HG02885 (cell line): ENCODE measurements at regions not wholly inside any gene's neighbourhood (a gene's known extent, or its start where the extent isn't known, plus 50 kb on each side); places are given as distances from the start of the nearest gene placed in this dataset.

Experiments
- ATAC-seq: cut with Tn5 transposase; IDR thresholded peaks from one replicate; pipeline ENCODE4 v1.9.1; 2021; ENCODE audit warnings: mild to moderate bottlenecking; ENCODE audit not compliant: unreplicated experiment, poor library complexity

DNA sequence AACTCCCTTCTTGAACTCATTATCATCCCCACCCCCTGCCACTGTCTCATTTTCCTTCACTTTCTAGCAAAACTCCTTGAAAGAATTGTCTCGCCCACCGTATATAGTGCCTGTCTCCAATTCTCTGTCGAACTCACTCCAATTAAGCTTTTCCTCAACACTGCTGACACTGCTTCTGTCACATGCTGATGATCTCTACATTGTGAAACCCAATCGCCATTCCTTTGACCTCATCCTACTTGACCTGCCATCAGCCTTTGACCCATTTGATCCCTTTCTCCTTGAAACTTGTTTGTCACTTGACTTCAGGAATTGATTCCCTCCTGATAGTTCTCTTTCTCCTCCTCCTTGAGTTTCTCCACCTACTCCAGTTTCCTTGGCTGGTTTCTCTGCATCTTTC is 54.8 kb downstream of the CCDC71L start:
- no peak for ATAC-seq

DNA sequence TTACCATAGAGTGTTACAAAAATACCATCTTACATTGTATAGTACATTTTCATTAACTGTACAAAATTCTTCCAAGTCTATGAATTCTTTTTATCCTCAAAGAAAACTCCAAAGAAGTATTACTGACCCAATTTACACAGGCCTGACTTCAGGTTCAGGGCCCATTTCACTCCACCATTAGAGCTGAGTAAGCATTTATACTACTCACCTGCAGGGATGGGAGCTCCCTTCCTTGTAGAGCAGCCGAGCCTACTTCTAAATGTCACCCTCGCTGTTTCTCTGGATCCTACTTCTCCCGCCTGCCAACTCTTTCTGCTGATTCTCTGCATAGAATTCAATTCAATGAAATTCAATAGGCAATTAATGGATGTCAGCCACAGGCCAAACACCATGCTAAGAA is 56.0 kb downstream of the CCDC71L start:
- no peak for ATAC-seq

DNA sequence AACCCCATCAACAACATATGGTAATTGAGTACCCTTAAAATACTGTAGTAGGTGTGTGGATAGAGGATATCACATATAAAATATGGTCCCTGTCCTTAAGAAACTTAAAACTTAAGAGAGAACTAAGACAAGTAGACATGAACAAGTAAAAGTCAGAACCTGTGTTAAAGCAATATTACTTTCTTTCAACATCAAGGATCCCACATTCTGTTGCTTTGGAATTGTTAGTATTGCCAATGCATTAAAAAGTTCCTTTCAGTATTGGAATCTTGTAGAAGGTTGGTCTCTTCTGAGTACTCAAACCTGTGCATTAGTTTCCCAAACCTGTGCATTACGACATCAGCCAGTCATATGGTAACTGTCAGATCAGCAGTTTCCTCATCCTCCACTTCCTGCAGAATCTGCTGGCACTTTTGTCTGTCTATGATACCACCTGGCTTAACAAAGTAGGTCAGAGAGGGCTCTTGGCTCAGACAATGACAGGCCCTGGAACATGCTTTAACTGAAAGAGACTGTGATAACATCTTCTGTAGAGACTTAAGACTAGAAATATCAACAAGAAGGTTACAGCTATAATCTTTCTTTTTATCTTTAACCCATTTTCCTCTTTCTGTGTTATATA is 56.5 kb downstream of the CCDC71L start:
- no peak for ATAC-seq

DNA sequence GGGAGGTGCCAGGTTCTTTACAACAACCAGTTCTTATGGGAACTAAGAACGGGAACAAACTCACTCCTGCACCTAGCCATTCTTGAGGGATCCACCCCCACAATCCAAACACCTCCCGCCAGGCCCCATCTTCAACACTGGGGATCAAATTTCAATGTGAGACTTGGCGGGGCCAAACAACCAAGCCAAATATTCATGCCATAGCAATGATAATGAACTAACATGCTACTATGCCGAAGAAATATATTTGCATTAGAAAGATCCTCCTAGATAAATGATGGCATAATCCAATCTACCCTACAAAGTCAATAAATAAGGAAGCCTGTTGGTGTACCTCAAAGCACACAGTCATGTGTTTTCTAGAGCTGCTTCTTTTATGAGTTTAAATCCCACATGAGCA is 57.6 kb downstream of the CCDC71L start:
- ATAC-seq: no peak

DNA sequence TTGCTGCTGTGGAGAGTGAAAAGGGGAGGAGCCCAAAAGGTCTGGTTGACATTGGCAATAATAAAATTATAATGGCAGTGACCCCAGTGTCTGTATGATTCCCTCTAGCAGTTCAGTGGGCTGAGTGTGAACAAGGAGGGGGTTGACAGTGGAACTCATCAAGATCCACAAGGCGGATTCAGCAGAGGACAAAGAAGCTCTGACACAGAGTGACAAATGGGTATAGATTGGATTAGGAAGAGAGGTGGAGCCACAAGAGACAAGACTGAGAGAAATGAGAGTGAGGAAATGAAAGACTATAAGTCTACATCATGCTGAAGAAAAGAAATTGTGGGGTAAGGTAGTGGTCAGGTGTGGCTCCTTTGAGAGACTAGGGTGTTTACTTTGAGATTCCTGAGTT is 58.9 kb downstream of the CCDC71L start:
- ATAC-seq: no peak

DNA sequence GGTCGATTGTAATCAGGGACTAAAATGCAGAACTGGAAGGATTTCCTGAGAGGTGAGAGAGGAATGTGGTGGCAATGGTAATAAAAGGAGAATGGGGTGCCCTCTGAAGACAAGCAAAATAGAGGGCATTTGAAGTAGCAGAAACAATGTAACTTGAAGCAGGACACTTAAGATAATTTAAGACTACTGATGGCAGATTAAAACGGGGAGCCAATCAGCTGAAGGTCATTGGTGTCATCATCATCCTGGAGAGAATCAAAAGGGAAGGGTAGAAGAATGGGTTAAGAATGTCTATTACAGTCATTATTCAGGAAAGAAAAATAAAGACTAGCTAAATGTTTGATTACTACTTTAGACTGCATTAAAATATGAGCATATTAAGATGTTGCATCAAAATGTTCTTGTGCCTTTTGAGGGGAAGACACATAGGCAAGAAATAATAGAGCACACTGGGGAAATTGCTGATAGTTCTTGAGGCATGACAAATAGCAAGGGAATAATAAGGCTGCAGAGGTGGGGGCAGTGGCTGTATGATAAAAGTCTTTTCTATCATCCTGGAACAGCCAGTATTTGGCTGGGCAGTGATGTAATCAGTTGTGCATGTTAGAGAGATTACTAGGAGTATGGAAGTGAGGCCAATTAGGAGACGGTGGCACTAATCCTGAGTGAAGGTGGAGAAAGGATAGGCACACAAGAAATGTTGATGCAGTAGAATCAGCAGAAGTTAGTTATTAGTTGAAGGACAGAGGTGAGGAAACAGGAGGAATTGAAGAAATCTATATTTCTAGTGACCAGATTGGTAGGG is 60.2 kb downstream of the CCDC71L start:
- ATAC-seq: no peak

DNA sequence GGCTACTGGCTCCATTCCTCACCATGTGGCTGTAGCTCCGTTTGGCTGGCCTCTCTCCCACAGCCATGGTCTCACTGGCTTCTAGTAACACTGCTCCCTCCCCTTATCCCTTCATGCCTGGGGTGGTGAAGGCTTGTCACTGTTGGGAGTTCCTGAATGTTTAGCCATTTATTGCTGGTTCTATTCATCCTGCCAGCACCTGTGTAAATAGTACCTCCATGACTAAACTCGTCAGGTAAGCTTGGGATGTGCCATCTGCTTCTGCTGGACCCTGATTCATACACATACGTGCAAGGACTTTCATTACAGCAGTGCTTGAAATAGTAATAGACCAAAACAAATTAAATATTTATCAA is 61.6 kb downstream of the CCDC71L start:
- ATAC-seq: no peak

DNA sequence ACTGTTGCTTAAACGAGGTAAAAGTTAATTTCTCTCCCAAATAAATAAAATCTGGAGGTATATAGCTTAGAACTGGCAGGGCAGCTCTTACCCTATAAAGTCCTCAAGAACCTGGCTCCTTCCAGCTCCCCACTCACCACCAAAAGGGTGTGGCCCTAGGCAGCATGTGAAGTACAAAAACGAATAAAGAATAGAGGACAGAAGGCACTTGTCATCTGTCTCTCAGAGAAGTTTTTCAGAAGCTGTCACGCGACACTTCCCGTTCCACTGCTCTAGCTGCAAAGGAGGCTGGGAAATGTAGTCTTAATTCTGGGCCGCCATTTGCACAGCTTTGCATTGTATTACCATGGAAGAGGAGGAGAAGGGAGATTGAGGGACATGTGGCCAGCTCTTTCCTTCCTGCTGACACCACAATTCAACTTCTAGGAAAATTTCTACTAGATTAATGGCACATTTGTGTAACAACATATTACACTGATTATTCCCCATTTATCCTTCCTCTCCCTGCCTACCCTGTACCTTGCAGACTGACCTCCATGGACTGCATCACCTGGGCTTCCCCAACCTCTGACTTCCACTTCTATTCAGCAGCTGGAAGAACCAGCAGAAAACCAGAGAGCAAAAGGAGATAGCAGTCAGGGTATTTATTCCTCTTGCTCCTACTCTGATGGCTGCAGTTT is 62.2 kb downstream of the CCDC71L start:
- peak; percentile 100 for ATAC-seq

DNA sequence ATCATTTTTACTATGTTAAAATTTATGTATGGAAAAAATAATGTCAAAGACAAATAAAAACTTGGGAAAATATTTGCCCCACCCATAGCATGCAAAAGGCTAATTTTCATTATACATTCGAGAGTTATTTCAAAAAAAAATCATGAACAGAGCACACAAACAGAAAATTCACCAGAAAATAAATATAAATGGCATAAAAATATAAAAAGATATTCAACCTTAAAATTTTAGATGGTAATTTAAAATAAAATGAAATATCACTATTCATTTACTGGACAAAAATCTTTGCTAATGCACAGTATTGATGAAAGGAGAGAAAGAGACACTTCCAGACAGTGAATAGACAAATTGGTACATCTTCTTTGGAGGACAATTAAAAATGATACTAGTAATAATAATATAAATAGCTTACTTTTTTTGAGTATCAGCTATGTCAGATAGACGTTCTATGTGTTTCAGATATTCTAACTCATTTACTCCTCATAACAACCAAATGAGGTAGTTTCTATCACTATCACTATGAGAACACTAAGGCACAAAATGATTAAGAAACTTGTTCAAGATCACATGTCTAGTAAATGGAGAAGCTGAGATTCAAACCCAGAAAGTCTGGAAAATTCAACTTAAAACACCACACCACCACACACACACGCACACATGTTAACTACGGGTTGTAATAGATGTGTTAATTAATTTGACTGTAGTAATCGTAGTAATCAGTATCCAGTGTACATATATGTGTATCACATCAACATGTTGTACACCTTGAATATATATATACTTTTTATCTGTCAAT is 63.0 kb downstream of the CCDC71L start:
- no peak for ATAC-seq

DNA sequence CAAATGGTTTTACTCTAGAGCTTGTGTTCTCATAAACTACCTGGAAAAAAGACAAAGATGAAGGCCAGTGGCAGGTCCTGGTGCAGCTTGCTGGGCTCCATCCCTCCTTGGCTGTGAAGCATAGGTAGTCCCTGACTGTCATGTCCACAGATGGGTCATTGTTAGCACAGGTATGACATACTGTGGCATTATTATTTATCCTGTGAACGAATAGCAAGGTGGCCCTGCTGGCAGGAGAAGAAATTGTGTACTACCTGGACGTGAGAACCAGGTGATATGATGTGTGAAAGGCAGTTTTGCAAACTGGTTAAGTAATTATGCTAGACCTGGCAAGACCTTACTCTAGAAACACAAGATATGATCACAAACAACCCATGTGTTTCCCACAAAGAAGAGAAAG is 63.9 kb downstream of the CCDC71L start:
- no peak for ATAC-seq

DNA sequence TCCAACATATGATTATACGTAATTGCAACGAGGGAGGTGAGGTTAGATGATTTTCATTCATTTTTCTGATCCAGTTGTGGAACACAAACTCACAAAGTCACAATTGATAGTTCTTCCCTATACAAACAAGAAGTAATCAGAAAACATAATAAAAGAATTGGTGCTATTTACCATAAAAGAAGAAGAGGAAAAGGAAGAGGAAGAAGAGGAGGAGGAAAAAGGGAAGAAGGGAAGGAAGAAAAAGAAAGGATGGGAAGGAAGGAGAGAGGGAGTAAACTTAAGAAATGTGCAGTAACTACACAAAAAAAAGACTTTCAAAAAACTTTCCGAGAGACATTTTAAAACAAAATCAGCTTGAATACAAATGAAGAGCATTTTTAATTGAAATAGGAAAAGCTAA is 65.0 kb downstream of the CCDC71L start:
- no peak for ATAC-seq

DNA sequence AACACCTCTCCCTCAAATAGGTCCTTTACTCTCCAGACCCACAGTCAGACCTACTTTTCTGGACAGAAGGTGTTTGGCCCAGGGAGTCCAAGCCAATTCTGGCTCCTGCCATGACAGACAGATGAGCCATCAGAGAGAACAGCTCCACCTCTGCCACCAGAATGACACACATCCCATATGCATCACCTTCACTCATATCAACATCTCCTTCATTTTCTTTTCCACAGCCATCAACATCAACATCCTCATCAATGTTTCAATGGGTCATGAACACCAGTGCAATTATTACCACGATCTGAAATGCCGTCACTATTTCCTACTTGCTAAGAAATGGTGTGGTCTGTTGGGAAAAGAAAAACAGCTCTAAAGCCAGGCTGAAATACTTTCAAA is 67.9 kb downstream of the CCDC71L start:
- no peak for ATAC-seq

DNA sequence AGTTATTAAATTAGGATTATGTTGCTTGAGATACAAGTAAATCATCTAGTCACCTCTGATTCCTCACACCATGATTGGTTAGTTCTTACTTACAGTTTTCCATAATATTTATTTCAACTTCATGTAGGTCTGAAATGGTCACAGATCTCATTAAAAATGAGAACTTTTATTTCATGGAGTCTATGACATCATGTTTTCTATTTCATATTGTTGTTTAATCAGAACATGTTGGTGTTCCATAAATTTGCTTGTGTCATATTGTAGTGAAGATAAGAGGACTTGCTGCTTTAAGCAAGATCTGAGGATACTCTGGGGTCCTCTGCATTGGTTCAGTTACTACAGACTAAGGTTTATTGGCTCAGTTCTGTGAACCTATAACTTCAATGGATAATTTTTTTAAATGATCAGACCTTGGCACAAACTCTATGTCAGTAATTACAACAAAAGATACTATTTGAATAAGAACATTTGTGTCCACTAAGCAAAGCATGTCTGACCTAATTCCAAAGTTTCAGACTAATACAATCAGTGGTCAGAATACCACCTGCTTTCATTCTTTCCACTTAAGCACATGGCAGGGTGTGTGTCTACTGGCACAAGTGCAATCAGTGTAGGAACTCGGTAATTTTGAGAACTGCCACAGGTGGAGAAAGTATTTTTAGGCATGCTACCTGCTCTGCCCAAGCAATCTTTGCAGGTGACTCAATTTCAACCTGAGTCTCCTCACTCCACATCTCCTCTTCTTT is 68.5 kb downstream of the CCDC71L start:
- ATAC-seq: no peak

DNA sequence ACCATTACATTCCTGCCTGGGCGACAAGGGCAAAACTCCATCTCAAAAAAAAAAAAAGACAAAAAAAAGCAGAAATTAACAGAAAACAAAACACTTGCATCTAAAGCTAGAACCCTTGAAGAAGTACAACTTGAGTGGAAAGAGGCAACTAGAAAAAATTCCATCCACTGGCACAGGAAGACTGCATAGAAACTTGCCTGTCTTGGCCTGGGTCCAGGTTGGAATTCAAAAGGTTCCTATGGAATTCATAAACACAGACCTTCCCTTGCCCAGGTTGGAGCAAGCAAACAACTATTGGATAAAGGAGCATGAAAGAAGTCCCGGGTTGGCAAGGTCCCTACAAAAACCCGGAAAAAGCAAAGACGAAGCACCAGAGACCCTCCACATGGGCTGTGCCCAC is 69.8 kb downstream of the CCDC71L start:
- ATAC-seq: no peak

DNA sequence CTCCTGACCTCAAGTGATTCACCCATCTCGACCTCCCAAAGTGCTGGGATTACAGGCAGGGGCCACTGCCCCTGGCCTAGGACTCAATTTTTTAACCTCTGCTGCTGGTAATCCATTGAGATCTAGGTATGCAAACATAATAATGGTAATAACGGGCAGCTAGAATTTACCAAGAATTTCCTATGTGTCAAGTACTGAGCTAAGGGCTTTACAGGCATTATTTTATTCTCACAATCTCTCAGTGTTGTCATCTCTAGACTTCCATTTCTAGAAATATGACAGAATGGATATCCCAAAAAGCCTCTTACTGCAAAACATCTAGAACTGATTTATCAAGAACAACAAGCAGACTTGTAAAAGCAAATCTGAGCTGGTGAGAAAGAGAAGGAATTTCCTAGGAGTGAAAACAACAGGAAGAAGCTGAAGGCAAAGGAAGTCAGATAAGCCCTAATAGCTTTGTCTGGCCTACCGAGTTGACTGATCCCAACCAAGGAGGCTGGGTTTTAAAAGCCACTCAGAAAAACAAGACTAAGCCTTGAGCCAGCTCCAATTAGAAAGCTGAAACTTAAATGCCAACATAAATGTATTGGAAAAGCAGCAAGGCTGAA is 70.6 kb downstream of the CCDC71L start:
- ATAC-seq: no peak

DNA sequence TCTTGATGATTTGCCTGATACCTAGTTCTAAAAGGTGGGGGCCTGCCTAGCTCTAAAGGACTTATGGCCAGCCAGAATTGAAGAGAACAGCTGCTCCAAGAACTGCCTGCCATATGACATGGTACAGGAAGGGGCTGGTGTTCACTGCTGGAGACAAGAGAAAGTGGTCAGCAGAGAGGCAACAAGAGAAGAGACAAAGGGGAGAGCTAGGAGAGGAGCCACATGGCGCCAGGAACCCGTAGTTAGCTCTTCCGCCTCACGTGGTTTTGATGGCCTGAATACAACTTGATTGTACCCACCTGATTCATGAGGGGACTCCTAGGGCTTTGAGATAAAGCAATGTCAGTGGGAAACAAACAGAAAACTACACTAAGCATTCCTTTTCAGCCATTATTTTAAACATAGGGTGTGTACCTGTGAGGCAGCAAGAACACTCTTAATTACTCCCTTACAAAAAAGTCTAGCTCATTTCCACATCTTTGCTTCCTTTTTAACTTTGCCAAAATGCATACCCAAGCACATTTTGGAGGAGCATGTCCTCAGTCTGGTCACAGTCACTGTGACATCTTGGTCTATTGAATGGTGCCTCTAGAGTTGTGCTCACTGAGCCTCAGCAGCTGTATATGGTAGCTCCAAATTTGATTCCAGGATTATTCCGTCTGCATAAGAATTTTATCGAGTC is 71.6 kb downstream of the CCDC71L start:
- ATAC-seq: no peak

DNA sequence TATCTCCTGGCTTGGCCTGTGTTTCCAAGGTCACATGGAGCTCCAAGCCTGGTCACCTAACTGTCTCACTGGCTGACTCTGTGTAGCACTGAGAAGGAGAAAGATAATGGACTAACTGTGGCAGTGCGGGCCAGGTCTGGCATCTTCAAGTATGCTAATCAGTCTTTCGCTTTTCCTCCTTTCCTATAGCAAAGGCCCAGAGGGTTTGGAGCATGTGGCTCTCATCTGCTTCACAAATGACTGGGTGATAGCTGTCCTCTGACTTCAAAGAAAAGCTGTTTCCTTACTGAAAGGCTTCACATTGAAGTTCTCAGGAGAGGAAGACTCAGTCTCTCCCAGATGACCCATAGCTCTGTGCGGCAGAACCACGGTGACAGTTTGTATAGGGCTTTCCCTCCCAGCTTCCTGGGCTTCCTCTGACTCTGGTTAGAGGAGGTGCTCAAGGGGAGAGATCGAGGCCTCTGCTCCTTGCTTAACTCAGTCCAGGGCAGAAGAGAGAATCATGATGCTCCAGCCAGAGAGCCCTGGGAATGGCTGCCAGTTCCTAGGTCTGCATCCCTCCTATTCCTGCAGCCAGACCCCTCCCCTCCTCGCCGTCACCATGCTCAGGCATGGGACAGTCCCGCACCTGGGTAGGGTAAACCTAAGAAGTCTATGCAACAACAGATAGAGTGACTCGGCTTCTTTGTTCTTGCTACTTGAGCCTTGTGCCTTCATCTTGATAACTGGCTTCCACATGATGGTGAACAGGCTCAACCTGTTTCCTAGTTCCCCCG is 72.3 kb downstream of the CCDC71L start:
- no peak for ATAC-seq

DNA sequence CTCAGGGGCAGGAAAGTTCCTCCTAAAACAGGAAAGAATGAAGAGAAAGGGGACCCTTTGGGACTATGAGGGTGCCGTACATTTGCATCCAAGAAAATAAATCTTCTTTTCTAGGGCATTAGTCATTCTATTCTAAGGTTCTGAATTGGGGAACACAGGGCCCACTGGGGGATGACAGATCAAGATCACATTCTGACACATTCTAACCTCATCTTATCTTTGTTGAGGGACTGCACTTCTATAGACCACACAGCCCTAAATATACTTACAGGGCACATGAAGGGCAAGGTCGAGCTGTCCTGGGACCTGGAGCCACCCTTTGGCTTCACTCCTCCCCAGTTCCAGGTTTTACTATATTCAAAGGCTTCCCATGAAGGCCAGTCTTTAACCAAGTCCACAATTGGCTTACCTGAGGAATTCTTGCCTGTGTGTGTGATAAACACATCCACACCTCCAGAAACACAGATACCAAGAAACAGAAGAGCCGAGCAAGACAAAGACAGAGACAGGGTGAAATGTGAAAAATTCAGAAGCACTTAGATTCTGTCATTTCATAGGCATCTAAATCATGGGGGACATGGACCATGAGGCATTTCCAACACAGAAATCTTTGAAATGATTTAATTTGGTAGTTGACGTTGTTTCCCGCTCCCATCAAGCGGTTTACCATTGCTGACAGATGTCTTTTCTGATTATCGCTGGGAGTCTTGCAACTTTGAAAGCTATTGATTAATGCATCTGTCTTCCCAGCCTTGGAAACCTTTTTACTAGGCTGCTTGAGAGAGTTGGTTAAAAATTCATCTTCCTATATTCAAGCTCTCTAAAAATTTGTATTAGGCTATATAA is 75.8 kb downstream of the CCDC71L start:
- ATAC-seq: no peak
